NCI-H345 (cell line): ENCODE measurements at regions not wholly inside any gene's neighbourhood (a gene's known extent, or its start where the extent isn't known, plus 50 kb on each side); places are given as distances from the start of the nearest gene placed in this dataset.

Experiments used
- DNase-seq: peaks from one replicate; lab custom pipeline; 2025; lab: John Stamatoyannopoulos, UW

DNA sequence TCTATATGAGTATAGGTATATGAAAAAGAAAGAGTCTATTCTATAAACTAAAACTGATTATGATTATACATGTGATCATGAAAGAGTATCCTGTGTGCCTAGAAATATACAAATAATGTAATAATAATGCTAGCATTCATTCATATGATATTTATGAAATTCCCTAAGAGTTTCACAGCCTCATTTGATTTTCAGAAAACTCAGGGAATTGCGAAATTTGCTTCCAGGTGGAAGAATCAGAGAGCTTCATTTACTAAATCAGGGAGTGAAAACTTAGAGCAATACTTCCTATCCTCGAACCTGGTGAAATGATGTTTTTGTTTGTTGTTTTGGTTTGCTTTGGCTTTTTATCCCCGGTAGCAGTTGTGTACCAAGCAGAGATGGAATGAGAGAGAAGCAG lies 1105.7 kb upstream of the SLIT2 start:
- no peak for DNase-seq

DNA sequence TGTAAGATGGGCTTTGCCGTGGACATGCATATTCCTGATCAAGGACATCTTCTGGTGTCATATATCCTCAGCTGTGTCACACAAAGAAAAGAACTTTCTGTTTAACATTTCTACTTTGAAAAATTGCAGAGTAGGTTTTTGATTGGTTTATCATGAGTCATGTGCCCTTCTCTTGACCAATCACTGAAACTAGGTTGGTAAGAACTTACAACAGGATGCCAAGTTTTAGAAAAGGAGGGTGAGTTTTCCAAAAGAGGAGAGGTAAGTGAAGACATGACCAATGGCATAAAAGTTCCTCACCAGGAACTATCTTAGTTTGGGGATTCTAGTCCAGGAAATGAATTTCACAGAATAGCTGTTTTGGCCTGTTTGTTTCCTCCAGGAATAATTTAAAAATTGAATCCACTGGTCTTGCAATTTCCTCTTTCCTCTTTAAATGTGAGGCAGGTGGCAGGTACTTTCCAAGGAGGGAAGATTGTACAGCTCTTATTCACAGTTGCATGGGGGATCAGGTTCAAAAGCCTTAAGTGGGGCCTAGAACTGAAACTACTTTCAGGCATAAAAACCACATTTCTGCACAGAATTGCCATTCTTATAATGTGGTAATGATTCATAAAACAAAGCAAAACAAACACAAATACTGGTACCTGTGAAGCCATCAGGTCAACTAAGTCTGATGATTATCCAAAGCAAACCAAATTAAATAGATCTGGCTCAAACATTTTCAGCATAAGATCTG lies 1114.5 kb upstream of the LCORL start:
- no peak for DNase-seq

DNA sequence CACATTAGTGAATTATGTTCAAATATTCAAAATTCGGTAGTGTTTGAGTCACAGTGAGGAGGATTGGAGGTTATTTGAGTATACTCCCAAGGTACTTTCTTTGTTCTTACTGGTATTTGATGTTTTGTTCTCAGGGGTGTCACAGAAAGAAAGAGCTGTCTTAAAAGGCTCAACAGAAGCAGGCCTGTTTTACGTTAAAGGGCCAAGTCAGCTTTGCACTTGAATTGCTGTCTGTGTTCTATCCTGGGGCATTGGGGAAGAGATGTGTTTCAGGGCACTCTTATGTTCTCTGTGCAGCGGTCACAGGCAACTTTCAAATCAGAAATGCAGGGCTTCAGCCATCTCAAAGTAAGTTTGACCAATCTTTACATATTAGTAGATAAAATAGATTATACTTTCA lies 1113.1 kb upstream of the LCORL start:
- no peak for DNase-seq

DNA sequence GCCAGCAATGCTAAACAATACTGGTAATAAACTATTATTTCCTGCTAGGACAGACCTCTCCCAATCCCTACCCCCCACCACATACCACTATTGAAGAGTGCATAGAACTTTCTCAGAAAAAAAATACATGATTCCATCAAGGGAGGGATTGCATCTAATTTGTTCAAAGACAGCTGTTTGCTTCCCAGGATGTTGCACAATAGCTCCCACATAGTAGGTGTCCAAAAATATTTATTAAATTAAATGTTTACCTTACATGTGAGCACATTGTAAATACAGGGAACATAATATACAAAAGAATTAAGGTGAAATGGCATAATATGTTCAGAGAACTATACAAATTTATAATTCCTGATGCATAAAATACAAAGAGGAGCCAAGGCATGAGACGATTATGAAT lies 1111.8 kb upstream of the LCORL start:
- no peak for DNase-seq

DNA sequence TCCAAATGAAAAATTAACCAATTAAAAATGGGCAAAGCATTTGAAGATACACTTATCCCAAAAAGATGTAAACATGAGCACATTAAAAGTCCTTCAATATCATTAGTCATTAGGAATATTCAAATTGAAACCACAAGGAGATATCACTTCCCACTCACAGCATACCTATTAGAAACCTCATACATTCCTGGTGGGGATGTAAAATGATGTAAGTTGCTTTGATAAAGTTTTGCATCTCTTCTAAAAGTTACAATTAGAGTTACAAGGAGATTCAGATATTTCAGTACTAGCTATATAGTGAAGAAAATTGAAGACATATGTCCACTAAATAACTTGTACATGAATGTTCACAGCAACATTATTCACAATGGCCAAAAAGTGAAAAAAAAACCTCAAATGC lies 1109.3 kb upstream of the LCORL start:
- DNase-seq: no peak

DNA sequence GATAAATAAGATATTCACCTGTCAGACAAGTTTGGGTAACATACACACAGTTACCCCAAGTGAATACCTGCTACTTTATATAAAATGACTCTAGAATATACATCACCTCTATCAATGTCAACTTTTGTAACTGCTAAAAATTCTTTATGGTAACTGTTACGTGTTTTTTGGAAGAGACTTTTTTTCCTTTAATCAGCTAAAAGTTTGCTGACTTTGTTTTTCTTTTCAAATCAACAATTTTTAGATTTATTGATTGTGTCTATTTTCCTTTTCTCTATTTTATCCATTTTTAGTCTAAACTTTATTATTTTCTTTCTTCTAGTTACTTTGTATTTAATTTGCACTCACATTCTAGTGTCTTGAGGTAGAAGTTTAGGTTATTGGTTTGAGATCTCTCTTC lies 1106.6 kb upstream of the LCORL start:
- no peak for DNase-seq

DNA sequence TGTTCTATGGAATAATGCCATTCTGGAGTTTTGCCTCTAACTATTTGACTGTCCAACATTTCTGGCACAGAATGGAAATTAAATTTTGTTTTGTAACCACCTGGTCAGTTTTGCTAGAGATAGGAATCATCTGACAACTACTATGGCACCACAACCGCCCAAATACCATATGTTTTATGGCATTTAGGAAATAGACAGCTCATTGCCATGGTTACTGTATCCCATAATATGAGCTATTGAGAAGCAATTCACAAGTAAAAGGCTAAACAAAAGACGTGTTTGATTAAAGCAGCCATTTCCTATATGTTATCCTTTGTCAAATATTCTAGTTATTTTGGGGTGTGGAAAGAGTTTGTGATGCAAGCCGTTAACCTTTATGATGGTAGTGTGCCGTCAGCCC lies 1105.3 kb upstream of the LCORL start:
- DNase-seq: no peak

DNA sequence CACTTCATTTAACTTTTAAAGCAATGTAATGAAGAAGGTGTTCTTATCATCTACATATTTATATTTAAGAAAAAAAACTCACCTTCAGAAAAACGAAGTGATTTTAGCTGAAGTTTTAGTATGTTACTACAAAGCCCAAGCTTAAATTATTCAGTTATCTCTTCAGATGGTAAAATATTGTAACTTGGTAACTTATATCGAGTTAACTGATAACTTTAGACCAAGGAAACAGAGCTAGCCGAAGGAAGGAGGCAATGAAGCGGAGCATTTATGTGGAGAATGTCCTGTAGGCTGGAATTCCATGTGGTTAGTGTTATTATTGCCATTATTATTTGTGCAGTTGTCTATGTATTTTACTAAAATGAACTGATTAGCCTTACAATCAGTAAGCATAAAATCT lies 1102.1 kb upstream of the LCORL start:
- no peak for DNase-seq

DNA sequence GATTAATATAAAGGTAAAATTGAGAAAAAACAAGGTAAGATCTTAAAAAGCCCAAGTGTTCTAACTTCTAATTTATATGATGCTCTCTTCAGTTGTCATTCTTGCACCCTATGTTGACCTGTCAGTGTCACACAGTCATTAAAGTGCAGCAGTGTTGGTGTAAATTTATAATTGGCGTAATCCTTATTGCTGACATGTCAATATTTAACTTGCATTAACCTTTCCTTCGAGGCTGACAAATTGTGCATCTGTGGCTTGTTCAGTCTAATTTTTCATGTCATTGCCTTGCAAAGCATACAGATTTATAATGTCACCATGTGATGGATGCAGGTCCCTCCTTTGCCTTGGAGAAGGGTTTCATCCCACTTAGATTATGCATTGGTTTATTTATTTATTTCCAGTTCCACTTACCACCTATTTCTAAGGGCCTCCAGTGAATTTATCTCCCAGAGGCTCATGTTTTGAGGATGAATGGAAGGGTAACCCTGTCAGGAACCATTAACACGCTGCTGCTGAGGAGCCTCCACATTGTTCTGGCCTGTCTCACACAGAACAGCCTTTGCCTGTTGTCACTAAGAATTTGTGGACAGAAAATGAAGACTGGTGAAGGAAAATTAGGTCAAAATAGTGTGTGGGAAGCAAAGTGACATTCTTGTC lies 1098.5 kb upstream of the LCORL start:
- no peak for DNase-seq

DNA sequence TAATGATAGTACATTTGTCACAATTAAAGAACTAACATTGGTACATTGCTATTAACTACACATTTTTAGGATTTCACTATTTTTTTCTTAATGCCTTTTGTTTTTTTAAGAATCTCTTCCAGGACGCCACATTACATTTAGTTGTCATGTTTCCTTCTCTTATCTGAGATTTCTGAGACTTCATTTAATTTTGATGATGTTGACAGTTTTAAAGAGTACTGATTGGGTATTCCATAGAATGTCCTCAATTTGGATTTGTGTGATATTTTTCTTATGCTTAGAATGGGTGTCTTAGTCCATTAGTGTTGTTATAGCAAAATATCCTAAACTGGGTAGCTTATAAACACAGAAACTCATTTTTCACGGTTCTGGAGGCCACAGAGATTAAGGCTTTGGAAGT lies 1095.5 kb upstream of the LCORL start:
- DNase-seq: no peak

DNA sequence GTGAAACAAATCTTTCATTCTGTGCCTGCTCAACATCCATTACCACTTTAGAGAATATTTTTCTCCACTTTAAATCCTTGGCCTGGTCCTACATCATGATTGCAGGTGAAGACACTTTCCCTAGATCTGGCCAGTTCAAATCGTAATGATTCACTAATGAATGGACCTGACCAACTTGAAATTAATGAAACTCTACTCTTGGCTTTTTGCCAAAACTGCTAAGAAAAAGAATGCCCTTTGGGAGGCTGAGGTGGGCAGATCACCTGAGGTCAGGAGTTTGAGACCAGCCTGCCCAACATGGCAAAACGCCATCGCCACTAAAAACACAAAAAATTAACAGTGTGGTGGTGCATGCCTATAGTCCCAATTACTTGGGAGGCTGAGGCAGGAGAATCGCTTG lies 1082.6 kb upstream of the LCORL start:
- no peak for DNase-seq

DNA sequence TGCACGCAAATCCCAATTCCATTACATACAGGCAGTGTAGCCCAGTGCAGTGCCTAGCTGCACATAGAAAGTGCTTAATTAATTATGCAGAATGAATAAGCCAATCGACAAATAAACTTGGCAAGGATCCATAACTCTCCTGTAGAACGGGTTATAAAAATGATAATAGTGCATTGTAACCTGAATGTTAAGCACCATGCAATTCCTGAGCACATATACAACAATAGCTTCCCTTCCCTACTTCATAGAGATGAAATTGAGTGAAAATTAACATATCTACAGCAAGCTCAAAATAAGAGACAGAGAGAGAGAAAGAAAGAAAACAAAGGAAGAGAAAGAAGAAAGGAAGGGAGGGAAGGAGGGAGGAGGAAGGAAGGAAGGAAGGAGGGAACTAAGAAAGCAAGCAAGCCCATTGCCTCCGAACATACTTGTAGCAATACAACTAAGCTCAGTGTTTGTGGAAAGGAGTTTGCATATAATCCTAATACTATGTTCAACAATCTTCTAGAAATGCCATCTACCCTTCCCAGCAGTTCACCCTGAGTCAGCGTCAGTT lies 1074.0 kb upstream of the LCORL start:
- DNase-seq: no peak

DNA sequence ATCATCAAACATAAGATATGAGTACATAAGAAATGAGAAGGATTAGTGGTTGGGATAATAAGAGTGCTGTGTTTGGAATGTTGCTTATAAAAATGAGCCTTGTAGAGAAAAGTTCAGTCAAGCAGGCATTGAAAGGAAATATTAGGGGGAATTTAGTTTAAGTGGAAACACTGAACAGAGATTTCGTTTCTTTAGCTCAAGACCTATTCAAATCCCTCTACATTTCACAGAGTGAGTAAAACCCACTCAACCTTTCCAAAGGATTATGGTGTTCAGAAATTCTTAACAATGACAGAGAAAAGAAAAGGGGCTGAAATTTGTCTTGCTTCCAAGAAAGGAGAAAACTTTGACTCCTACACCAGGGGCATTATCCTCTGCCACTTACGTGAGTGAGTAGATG lies 1072.4 kb upstream of the LCORL start:
- no peak for DNase-seq

DNA sequence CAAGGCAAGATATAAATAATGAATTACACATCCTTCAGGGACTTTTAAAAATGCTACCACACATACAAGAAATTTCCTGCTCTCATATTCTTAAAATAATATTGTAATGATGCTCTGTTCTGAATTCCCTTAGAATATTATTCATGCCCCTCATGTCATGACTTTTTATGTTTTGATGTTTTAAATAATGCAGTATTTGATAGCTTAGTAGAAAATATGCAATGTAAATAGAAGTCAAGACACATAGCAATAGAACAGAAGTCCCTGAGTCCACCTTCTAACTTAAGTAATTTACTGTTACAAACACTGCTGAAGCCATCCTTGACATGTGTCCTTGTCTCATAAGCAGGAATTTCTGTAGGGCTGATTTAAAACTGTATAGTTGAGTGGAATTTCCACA lies 1071.2 kb upstream of the LCORL start:
- DNase-seq: no peak

DNA sequence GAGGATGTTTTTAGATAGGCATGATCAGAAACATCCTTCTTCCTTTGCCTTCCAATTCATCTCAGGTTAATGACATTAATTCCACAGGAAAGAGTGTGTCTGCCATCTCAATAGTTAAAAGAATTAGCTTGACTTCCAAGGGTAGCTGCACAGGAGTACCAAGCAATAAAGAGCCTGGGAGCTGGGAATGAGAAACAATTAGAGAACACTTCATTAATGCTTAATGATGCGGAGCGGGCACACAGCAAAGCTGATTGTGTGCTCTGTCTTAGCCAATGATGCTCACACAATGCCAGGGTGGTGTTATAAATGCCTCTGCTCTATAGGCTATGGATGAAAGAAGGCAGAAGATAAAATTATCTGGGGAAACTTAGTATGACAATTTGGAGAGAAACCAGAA lies 1052.5 kb upstream of the LCORL start:
- DNase-seq: no peak

DNA sequence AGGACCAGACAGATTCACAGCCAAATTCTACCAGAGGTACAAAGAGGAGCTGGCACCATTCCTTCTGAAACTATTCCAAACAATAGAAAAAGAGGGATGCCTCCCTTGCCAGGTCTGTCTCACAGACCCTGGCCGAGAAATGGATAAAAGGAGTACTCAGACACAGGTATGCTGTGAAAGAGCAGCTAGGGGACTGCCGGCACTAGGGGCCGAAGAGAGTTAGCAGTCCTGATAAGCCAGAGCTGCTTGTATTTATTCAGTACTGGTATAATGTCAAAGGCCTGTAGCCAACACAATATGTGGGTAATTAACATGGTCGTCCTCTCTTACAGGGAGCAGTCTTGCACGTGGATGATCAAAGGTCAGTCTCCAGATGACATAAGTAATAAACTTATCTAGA lies 1042.1 kb upstream of the LCORL start:
- no peak for DNase-seq

DNA sequence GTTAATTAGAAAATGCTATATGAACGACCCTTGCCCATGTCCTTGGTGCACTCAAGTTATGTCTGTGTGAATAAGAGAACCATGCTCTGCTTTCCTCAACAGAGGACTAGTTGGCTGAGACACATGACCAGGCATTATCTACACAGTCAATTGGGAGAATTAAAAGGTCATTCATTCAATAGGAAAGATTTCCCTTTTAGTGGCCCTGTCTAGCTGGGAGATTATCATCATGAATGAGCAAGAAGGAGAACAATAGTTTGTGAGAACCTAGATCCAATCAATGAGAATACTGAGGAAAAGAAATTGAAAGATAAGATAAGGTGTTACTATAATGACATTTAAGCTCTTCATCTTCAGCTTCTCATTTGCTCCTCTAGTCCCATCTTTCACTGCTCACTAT lies 1033.4 kb upstream of the LCORL start:
- DNase-seq: no peak

DNA sequence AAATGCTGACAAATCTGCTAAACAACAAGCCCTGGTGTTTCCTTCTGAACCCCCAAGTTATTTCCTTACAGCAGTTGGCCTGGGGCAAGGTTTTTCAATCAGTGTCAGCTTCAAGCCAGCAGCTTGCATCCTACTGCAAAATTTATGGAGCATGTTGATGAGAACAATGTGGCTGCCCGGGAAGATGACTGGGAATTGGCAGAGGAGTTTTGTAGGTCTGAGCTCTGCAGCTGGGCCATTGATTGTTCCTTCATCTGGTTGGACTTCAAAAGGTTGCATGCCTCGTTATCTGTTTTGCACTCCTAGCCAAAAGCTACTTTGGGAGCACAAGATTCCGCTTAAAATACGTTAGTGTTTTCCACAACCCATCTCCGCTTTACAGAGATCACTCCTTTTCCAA lies 1030.3 kb upstream of the LCORL start:
- peak; percentile 77 for DNase-seq

DNA sequence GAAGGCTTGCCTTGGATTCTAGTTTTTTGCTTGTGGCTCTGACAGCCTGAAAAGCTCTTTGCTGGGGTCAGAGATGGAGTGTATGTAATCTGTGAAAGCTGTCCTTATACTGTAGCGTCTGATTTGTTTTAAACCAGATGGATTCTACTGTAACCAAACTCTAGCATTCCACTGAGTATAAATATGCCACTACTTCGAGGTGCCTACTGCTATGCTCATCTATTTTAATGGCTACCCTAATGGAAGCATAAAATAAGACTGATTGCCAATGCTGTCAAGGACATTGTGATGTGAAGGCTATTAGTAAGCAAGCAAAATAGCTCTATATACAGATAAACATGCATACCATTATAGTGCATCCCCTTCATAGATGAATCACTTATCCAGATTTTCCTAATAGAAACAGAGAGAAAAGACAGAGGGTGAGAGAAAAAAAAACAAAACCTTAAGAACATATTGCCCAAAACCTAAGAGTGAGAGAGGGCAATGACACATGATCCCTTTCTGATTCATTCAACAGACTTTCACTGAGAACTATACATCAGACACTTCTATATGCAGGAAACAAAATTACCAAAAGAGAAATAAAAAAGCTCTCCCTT lies 1025.8 kb upstream of the LCORL start:
- DNase-seq: no peak

DNA sequence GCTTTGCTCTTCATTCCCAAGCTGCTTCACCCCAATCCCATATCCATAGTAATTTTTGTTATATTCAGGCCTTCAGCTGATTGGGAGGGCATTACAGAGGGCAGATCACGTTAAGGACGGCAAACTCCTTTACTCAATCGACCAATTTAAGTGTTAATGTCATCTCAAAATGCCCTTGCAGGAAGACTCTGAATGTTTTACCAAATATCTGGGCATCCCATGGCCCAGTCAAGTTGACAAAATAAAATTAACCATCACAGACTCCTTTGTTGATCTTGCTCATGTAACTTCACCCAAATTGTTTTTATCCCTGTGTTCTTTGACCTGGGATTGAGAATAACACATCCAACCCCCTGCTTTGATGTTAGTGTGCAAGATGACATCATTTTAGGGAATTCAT lies 1018.3 kb upstream of the LCORL start:
- DNase-seq: no peak

DNA sequence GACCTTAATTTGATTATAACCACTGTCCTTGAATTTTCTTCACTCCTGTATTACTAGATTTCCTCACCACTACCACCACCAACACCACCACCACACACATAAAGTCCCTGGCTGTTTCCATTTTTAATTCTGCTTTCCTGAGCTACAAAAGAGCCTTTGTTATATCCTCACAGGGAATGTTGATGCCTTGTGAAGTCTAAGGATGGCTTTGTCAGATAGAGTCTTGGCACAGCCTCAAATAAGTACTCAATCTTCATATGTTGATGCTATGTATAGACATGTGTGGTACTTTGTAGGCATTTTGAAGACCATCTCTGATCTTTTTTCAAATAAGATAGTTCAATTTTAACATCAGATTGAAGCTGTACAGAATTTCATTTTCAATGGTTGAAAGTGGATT lies 1016.7 kb upstream of the LCORL start:
- no peak for DNase-seq

DNA sequence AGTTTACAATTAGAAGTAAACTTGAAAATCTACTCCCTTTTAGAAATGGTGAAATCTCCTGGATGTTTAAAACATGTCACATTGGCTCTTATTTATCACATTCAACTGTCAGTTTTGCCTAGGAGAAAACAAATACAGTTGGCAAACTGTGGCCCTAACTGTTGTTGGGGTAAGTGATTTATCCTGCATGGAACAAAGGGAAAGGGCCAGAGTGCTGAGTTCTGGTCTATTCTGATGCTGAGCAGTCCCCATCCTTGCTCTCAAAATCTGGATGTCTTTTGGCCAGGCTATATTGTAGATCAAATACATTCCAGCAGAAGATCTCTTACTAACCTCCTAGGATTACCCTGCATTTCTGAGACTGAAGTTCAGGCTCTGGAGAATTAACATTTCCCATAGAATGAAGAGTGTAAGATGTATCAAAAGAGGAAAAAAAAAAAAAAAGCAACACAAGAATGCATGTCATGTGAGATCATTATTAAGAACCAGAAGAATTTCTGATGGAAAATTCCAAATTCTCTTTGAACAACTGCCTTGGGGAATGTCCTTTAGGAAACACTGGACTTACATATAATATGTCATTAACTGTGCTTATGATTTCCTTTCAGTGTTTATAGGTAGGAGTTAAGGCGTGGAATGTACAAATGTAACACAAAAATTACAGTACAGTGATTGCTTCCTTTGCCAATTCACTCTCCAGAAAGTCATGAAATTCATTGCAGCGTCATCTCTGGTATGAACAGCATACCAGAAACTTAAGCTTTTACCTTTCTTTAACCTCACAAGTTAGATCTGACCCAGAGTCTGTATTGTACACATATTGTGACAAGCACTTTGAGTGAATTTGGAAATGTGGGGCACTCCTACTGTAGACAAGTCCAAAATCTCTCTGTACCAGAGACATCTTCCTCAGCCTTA lies 1012.5 kb upstream of the LCORL start:
- no peak for DNase-seq
